Heart left ventricle (tissue), 16 donors: ENCODE measurements at regions not wholly inside any gene's neighbourhood (a gene's known extent, or its start where the extent isn't known, plus 50 kb on each side); places are given as distances from the start of the nearest gene placed in this dataset.

ENCODE experiments used
- ATAC-seq, 4 donors: fragments of 200-7000 bp; cut with Tn5 transposase; one replicate each; pipeline ENCODE4 v1.9.1; 2020 to 2022; ENCODE audit warnings: moderate library complexity in 4 of 4, mild to moderate bottlenecking in 3 of 4, moderate number of reproducible peaks in 1 of 4
- DNase-seq, 5 donors: peaks; one replicate each; pipeline ENCODE4 v3.0.0-alpha.2; 2020
- H3K27ac ChIP-seq, 12 donors: fragments of 200-600 bp; sonication (generic) in 4 of 12; one replicate each; pipeline versions ENCODE4 v1.5.0 to v1.8.0; 2016 to 2022; ENCODE audit warnings: mild to moderate bottlenecking in 2 of 12
- H3K27me3 ChIP-seq, 9 donors: fragments of 200-600 bp; sonication (generic) in 2 of 9; one replicate each; pipeline versions ENCODE4 v1.5.1 to v1.8.0; 2016 to 2022; ENCODE audit warnings: mild to moderate bottlenecking in 3 of 9
- H3K36me3 ChIP-seq, 9 donors: fragments of 200-600 bp; sonication (generic) in 2 of 9; one replicate each; pipeline versions ENCODE4 v1.5.0 to v1.8.0; 2018 to 2022; ENCODE audit warnings: mild to moderate bottlenecking in 2 of 9
- H3K4me1 ChIP-seq, 12 donors: fragments of 200-600 bp; sonication (generic) in 4 of 12; one replicate each; pipeline versions ENCODE4 v1.5.0 to v1.8.0; 2016 to 2022; ENCODE audit warnings: mild to moderate bottlenecking in 3 of 12
- H3K4me3 ChIP-seq, 12 donors: fragments of 200-600 bp; sonication (generic) in 4 of 12; one replicate each; pipeline versions ENCODE4 v1.5.0 to v1.8.0; 2017 to 2022; ENCODE audit warnings: mild to moderate bottlenecking in 9 of 12, moderate library complexity in 4 of 12
- H3K9me3 ChIP-seq, 12 donors: fragments of 200-600 bp; sonication (generic) in 4 of 12; one replicate each; pipeline versions ENCODE4 v1.5.0 to v1.8.0; 2016 to 2022; ENCODE audit warnings: mild to moderate bottlenecking in 1 of 12
- POLR2A ChIP-seq, 2 donors: fragments of 450-650 bp; IDR thresholded peaks; one replicate each; pipeline ENCODE4 v1.6.1; 2017; ENCODE audit warnings: antibody characterized with exemption in 2 of 2, mild to moderate bottlenecking in 2 of 2, moderate library complexity in 2 of 2
- WGBS, 4 donors: extraction: QIAGEN DNeasy Blood & Tissue Kit in 2 of 4; methylation state at CpG; one replicate each; pipeline versions ENCODE4 v1.1.5 to v1.1.7; 2013 to 2018; 5-methylcytosine and 5-hydroxymethylcytosine counted together
- intact Hi-C, 10 donors: fragments of 100-400 bp; cut with DNase I; formaldehyde crosslinking; loops; one replicate each; pipeline versions ENCODE4 v1.11.1 to v1.14.2; 2022
- TF ChIP-seq, protein P1 (sequence below), 12 donors: fragments of 200-600 bp; sonication (generic) in 4 of 12; IDR thresholded peaks; one replicate each; pipeline versions ENCODE4 v1.5.0 to v1.8.0; 2018 to 2022; ENCODE audit warnings: antibody characterized with exemption in 12 of 12, mild to moderate bottlenecking in 5 of 12
- donor health status: ischemic (EF 13 %, LVEDD 7.1; RV severe dilation, severe dysfunction).
- donor health status: healthy with polysubstance abuse.
- donor health status: DM: no; HTN: yes; CAD: no.
- donor health status: DM: no; HTN: no; CAD: no.
- donor health status: ischemic (EF 25% LVEDD 6.9; RV normal size, moderate dysfunction).
- donor health status: ischemic (EF 25% LVEDD 5.7; RV mildly dilated, moderate dysfunction).
- donor health status: healthy.
- donor health status: DM: yes; HTN: yes; CAD: no.
- donor health status: ischemic (EF 35%, LVEDD 5.7; RV mildly dilated, moderate dysfunction).
- donor health status: nonischemic (EF 11% LVEDD 7.7; RV severe dilation, severe dysfunction).
- donor health status: DM: yes; HTN: yes; CAD: no.
- donor health status: PGD.
- donor health status: ischemic (EF 29% LVEDD 5.4; RV normal size, mild dysfunction).
- donor health status: nonischemic (EF 23%, LVEDD 6.1; RV moderate dilation, normal function).

DNA sequence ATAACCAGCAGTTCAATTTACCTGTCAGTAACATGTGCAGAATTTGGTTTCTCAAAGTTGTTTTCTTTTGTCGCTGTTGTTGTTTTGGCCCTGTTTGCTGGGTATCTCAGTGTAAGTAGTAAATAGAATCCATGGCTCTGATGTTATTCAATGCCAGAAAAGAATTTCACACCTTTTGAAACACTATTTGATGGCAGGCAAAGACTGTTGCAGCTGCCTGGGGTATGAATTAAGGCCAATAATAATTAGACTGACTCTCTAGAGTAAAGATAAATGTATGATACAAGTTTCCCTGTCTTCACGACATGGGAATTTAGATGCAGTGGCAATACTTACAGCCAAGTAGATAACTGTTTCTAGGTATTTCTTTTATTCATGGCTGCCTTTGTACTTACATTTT is 281.4 kb downstream of the CD83 start:
- Histone ChIP-seq H3K36me3 (no peaks in the 10 kb centered on the region), H3K4me1 (peaks cover 0 to 5% (median 0%) of the 10 kb centered on the region in 12 donors), H3K9me3 (no peaks in the 10 kb centered on the region), H3K27me3 (no peaks in the 10 kb centered on the region), H3K27ac (no peak overlapping the region), H3K4me3 (no peak overlapping the region)
- DNase-seq (no peak), ATAC-seq (no peak)
- intact Hi-C loops: no loop called here
- 53 to 61% (median 56%) methylated on average over 2 of the region's 2 CpGs for WGBS, 4 donors
- TF ChIP-seq, protein P1, sequence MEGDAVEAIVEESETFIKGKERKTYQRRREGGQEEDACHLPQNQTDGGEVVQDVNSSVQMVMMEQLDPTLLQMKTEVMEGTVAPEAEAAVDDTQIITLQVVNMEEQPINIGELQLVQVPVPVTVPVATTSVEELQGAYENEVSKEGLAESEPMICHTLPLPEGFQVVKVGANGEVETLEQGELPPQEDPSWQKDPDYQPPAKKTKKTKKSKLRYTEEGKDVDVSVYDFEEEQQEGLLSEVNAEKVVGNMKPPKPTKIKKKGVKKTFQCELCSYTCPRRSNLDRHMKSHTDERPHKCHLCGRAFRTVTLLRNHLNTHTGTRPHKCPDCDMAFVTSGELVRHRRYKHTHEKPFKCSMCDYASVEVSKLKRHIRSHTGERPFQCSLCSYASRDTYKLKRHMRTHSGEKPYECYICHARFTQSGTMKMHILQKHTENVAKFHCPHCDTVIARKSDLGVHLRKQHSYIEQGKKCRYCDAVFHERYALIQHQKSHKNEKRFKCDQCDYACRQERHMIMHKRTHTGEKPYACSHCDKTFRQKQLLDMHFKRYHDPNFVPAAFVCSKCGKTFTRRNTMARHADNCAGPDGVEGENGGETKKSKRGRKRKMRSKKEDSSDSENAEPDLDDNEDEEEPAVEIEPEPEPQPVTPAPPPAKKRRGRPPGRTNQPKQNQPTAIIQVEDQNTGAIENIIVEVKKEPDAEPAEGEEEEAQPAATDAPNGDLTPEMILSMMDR (IDR thresholded peaks at IDR 0.05): no peak
- TF ChIP-seq POLR2A (IDR thresholded peaks at IDR 0.05): no peak

DNA sequence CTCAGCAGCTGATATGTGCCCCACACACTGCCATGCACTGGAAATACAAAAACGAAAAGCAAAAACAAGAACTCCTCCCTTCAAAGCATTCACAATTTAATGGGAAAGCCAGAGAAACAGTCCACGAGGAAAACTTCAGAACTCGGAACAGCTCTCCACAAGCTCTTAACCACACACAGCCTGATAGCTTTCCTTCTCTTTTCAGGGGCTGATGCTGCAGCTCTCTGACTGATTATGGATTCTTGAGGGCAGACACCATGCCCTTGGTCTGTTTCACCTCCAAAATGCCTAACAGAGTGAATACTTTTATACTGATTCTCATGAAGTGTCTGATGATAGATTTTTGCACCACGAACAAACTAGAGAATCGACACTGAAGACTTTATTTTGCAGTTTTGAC is 282.1 kb downstream of the CD83 start:
- 77 to 80% (median 79%) methylated on average over 5 of the region's 5 CpGs for WGBS, 4 donors
- no peak for TF ChIP-seq POLR2A (IDR thresholded peaks at IDR 0.05)
- TF ChIP-seq, protein P1 (IDR thresholded peaks at IDR 0.05): no peak
- intact Hi-C loops: no loop called here

DNA sequence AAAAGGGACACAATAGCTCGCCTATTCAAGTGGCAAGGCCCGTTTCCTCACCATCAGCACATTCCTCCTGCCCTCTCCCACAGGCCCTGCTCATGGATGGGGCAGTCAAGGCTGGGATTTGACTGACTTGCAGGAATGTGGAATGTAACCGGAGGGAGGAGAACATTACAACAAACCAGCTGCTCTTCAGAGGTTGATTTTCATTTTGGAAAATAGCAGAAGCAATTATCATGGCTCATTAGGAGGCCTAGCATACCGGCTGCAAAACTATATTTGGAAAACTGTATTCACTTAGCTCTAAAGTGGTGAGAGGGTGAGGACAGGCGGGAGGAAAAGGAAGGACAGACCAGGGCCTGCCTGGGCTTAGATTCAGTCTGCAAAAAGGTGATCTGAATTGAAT is 283.7 kb downstream of the CD83 start:
- Histone ChIP-seq H3K27ac (peak overlapping the region in 6 of 12 donors; percentile 9 to 54 (median 50)), H3K9me3 (no peaks in the 10 kb centered on the region), H3K36me3 (no peaks in the 10 kb centered on the region), H3K27me3 (no peaks in the 10 kb centered on the region), H3K4me3 (no peak overlapping the region), H3K4me1 (peaks cover 0 to 5% (median 0%) of the 10 kb centered on the region in 12 donors)
- WGBS, 4 donors: 55 to 77% (median 65%) methylated on average over 5 of the region's 5 CpGs
- TF ChIP-seq POLR2A (IDR thresholded peaks at IDR 0.05): no peak
- TF ChIP-seq, protein P1 (IDR thresholded peaks at IDR 0.05): no peak
- no peak for DNase-seq
- ATAC-seq: peak; percentile 48 to 87 (median 69)
- intact Hi-C loops: no loop called here

More for the DNA sequence above, 282.1 kb downstream of the CD83 start:
- H3K27me3 ChIP-seq: no peaks in the 10 kb centered on the region
- peaks cover 0 to 5% (median 0%) of the 10 kb centered on the region in 12 donors for H3K4me1 ChIP-seq
- no peak for ATAC-seq
- no peak overlapping the region for H3K4me3 ChIP-seq
- no peak for DNase-seq
- no peaks in the 10 kb centered on the region for H3K36me3 ChIP-seq
- no peak overlapping the region for H3K27ac ChIP-seq
- no peaks in the 10 kb centered on the region for H3K9me3 ChIP-seq

DNA sequence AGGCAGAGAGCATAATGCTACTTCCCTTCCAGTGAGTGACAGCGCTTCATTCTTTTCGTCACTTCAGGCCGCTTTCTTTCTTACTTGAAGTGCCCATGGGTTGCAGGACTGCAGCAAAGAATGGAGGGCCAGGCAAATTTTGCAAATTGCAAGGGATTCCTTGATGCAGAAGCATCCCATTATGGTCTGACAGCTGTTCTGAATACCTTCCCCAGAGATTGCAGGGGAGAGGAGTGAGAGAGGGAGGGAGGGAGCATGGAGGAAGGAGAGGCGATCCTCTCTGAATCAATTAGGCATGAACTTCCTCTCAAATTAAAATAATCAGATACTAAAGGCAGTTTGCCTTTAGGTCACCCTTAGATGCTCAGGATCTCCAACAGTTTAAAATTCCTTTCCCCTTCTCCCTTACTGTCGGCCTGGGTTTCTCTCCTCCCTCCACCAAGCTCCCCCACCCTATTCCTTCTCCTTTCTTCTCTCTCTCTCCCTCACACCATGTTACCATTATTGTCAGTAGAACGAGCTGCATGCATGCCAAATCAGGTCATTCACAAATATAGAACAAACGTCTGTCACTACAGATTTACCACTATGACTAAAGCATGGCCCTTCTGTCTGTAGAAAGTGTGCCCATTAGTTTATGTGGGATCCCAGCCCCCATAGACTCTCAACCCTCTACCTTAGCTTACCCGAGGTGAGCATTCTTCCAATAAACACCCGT is 289.2 kb downstream of the CD83 start:
- peak overlapping the region in 4 of 12 donors; percentile 15 to 35 (median 24) for H3K27ac ChIP-seq
- DNase-seq (peak in 2 of 5 donors; percentile 27 to 33), ATAC-seq (peak; percentile 84 to 96 (median 92))
- WGBS, 4 donors: 71 to 75% (median 73%) methylated on average over 9 of the region's 9 CpGs
- peaks cover 0 to 4% (median 0%) of the 10 kb centered on the region in 12 donors for H3K4me1 ChIP-seq
- TF ChIP-seq, protein P1 (IDR thresholded peaks at IDR 0.05): no peak
- TF ChIP-seq POLR2A (IDR thresholded peaks at IDR 0.05): no peak
- H3K36me3 ChIP-seq: no peaks in the 10 kb centered on the region
- H3K27me3 ChIP-seq: no peaks in the 10 kb centered on the region
- H3K9me3 ChIP-seq: no peaks in the 10 kb centered on the region
- intact Hi-C loops: no loop called here
- no peak overlapping the region for H3K4me3 ChIP-seq
